Bronchial epithelial cell (primary cell): ENCODE measurements at regions not wholly inside any gene's neighbourhood (a gene's known extent, or its start where the extent isn't known, plus 50 kb on each side); places are given as distances from the start of the nearest gene placed in this dataset.
"Not testable (repeated sequence)": the region's sequence is repeated elsewhere in the genome, so short reads cannot be mapped to it uniquely, and the experiment has no call there.

Experiments used
- DNase-seq: peaks from one replicate; pipeline ENCODE4 v3.0.0-alpha.2; 2010; ENCODE audit warnings: low read depth
- FAIRE-seq: peaks from 2 replicates; lab custom pipeline; 2011; peaks lifted over from hg19 to GRCh38; lab: Jason Lieb, UNC
- H3K27me3 ChIP-seq: 2 replicates; pipeline ENCODE4 v1.5.1; 2011; ENCODE audit warnings: low read length; ENCODE audit not compliant: control insufficient read depth, insufficient read depth
- H3K36me3 ChIP-seq: 2 replicates; pipeline ENCODE4 v1.5.1; 2011; ENCODE audit warnings: low read length; ENCODE audit not compliant: control insufficient read depth, insufficient read depth
- H3K4me3 ChIP-seq: 2 replicates; pipeline ENCODE4 v1.5.1; 2011; ENCODE audit warnings: mild to moderate bottlenecking, low read depth, low read length, control low read depth
- CTCF ChIP-seq: IDR thresholded peaks from 2 replicates; pipeline ENCODE4 v1.5.1; 2011; ENCODE audit warnings: mild to moderate bottlenecking, moderate library complexity, low read length, control low read depth, inconsistent platforms; ENCODE audit not compliant: insufficient read depth, severe bottlenecking

GRCh38 chr2:186966015-186966414 is 117.0 kb upstream of the ZSWIM2 start:
- FAIRE-seq (no peak), DNase-seq (no peak)

GRCh38 chr2:186962085-186962747 is 113.2 kb upstream of the ZSWIM2 start:
- FAIRE-seq: no peak
- Histone ChIP-seq H3K4me3 (no peak overlapping the region), H3K36me3 (no peaks in the 10 kb centered on the region), H3K27me3 (no peaks in the 10 kb centered on the region)
- no peak for DNase-seq
- no peak for TF ChIP-seq CTCF

More at GRCh38 chr2:186966015-186966414, 117.0 kb upstream of the ZSWIM2 start:
- Histone ChIP-seq H3K4me3 (no peak overlapping the region), H3K36me3 (no peaks in the 10 kb centered on the region), H3K27me3 (no peaks in the 10 kb centered on the region)
- TF ChIP-seq CTCF: no peak

DNA sequence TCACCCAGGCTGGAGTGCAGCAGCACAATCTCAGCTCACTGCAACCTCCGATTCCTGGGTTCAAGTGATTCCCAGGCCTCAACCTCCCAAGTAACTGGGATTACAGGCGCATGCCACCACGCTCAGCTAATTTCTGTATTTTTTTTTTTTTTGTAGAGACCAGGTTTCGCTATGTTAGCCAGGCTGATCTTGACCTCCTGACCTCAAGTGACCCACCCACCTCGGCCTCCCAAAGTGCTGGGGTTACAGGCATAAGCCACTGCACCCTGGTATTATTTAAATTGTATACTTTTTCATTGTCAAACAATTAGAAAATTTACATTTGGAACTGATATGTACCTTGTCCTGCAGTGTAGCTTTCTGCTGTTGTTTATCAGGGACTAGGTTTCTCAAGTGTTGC is 111.3 kb upstream of the ZSWIM2 start:
- not testable (repeated sequence) for DNase-seq, H3K27me3 ChIP-seq, FAIRE-seq, H3K4me3 ChIP-seq, H3K36me3 ChIP-seq

DNA sequence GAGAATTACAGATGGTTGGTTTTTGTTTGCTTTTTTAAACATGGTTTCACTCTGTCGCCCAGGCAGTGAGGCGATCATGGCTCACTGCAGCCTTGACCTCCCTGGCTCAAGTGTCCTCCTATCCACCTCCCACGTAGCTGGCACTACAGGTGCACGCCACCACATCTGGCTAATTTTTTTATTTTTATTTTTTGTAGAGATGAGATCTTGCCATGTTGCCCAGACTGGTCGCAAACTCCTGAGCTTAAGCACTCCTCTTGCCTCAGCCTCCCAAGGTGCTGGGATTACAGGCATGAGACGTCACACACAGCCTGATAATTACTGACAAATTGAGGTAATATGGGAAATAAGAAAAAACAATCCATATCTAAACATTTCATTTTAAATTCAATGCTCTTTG is 110.5 kb upstream of the ZSWIM2 start:
- Histone ChIP-seq H3K27me3 (no peaks in the 10 kb centered on the region), H3K4me3 (no peak overlapping the region), H3K36me3 (no peaks in the 10 kb centered on the region)
- no peak for TF ChIP-seq CTCF
- DNase-seq: no peak
- FAIRE-seq: no peak

DNA sequence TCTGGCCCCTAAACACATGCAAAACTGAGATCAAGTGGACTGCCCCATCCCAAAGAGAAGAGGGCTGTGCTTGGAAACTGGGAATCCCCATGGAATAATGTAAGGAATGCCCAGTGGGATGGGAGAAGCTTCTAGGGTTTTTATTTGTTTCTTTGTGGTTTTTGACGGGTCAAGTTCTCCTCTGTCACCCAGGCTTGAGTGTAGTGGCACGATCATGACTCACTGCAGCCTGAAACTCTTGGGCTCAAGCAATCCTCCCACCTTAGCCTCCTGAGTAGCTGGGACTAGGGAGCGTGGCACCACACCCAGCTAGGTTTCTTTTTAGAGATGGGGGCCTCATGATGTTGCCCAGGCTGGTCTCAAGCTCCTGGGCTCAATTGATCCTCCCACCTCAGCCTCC is 101.7 kb upstream of the ZSWIM2 start:
- Histone ChIP-seq H3K27me3 (no peaks in the 10 kb centered on the region), H3K36me3 (no peaks in the 10 kb centered on the region), H3K4me3 (no peak overlapping the region)
- DNase-seq (no peak), FAIRE-seq (peak; percentile 32)
- TF ChIP-seq CTCF: no peak

GRCh38 chr2:186949726-186950256 is 100.8 kb upstream of the ZSWIM2 start:
- TF ChIP-seq CTCF: no peak
- FAIRE-seq (no peak), DNase-seq (no peak)
- Histone ChIP-seq H3K36me3 (no peaks in the 10 kb centered on the region), H3K4me3 (no peak overlapping the region), H3K27me3 (no peaks in the 10 kb centered on the region)
